ENCODE measurements at regions not wholly inside any gene's neighbourhood (a gene's known extent, or its start where the extent isn't known, plus 50 kb on each side); places are given as distances from the start of the nearest gene placed in this dataset.
"Not testable (repeated sequence)": the region's sequence is repeated elsewhere in the genome, so short reads cannot be mapped to it uniquely, and the experiment has no call there.

DNA sequence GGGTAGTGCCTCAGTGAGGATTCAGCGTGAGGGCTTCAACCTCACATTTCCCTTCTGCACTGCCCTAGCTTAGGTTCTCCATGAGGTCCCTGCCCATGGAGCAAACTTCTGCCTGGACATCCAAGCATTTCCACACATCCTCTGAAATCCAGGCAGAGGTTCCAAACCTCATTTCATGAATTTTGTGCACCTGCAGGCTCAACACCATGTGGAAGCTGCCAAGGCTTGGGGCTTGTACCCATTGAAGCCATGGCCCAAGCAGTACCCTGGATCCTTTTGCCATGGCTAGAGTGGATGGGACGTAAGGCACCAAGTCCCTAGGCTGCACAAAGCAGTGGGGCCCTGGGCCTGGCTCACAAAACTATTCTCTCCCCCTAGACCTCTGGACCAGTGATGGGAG, 877.1 kb upstream of the KLHL1 start:
- no peak for TF ChIP-seq CTCF (IDR thresholded peaks at IDR 0.05)
- H3K36me3 ChIP-seq: no peaks in the 10 kb centered on the region
- no peaks in the 10 kb centered on the region for H3K4me1 ChIP-seq (ENCODE audit: control insufficient read depth in 1 of 2, insufficient read depth in 1 of 2, low read depth in 1 of 2, low read length in 1 of 2)
- no peaks in the 10 kb centered on the region for H3K27me3 ChIP-seq
- H3K4me3 ChIP-seq (ENCODE audit: low read depth in 1 of 2, low read length in 1 of 2): no peak overlapping the region
- no peaks in the 10 kb centered on the region for H3K9me3 ChIP-seq
- H3K27ac ChIP-seq: no peak overlapping the region

DNA sequence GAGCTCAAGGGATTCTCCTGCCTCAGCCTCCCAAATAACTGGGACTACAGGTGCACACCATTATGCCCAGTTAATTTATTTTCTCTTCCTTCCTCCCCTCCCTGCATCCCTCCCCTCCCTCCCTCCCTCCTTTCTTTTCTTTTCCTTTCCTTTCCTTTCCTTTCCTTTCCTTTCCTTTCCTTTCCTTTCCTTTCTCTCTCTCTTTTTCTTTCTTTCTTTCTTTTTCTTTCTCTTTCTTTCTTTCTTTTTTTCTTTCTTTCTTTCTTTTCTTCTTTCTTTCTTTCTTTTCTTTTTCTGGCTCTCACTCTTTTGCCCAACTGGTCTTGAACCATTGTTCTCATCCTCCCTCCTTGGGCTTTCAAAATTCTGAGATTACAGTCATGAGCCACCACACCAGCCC, 873.0 kb upstream of the KLHL1 start:
- H3K9me3 ChIP-seq; H3K27me3 ChIP-seq; H3K4me1 ChIP-seq (ENCODE audit: control insufficient read depth in 1 of 2, insufficient read depth in 1 of 2, low read depth in 1 of 2, low read length in 1 of 2); H3K36me3 ChIP-seq; H3K27ac ChIP-seq; H3K4me3 ChIP-seq (ENCODE audit: low read depth in 1 of 2, low read length in 1 of 2): not testable (repeated sequence)

DNA sequence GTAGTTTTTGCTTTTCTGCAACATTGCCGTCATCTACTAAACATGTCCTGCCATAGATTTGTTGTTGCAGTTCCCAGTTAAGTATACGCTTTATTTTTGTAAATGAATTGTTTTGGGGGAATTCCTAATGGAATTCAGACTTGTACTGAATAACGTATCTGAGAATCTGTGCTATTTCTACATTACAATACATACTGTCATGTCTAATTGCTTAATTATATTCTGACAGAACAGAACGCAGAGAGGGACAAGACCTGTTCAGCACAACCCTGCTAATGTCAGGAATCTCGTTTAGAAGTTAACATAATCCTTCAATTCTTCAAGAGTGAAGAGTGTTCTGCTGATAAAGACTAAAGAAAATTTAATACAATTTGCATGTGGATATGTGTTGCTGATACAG, 861.1 kb upstream of the KLHL1 start:
- no peak for TF ChIP-seq CTCF (IDR thresholded peaks at IDR 0.05)
- H3K4me3 ChIP-seq (ENCODE audit: low read depth in 1 of 2, low read length in 1 of 2): no peak overlapping the region
- H3K27me3 ChIP-seq: no peaks in the 10 kb centered on the region
- H3K9me3 ChIP-seq: no peaks in the 10 kb centered on the region
- no peaks in the 10 kb centered on the region for H3K36me3 ChIP-seq
- no peak overlapping the region for H3K27ac ChIP-seq
- no peaks in the 10 kb centered on the region for H3K4me1 ChIP-seq (ENCODE audit: control insufficient read depth in 1 of 2, insufficient read depth in 1 of 2, low read depth in 1 of 2, low read length in 1 of 2)

- Histone ChIP-seq H3K27ac (no peak overlapping the region), H3K4me3 (ENCODE audit: low read depth in 1 of 2, low read length in 1 of 2) (no peak overlapping the region), H3K27me3 (no peaks in the 10 kb centered on the region), H3K4me1 (ENCODE audit: control insufficient read depth in 1 of 2, insufficient read depth in 1 of 2, low read depth in 1 of 2, low read length in 1 of 2) (no peaks in the 10 kb centered on the region), H3K9me3 (no peaks in the 10 kb centered on the region), H3K36me3 (no peaks in the 10 kb centered on the region)
- TF ChIP-seq CTCF (IDR thresholded peaks at IDR 0.05): no peak
Observed at GRCh38 chr13:70967564-70967963, 859.3 kb upstream of the KLHL1 start.

DNA sequence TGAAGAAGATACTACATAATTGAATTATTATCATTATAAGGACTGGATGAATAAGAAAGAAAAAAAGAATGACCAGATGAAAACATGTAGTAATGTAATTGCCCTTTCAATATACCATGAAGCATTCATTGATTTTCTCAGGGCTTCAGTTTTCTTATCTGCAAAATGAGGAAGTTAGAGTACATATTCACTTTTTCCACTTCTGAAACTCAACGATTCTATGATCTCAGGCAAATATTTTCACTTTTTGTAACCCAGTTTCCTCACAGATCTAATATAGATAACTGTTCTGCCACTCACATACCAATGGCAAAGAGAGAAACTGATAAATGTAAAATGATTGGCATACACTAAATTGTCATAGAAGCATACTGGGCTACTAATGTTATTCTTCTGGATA, 856.6 kb upstream of the KLHL1 start:
- TF ChIP-seq CTCF (IDR thresholded peaks at IDR 0.05): no peak
- Histone ChIP-seq H3K36me3 (no peaks in the 10 kb centered on the region), H3K27me3 (no peaks in the 10 kb centered on the region), H3K9me3 (no peaks in the 10 kb centered on the region), H3K4me1 (ENCODE audit: control insufficient read depth in 1 of 2, insufficient read depth in 1 of 2, low read depth in 1 of 2, low read length in 1 of 2) (no peaks in the 10 kb centered on the region), H3K4me3 (ENCODE audit: low read depth in 1 of 2, low read length in 1 of 2) (no peak overlapping the region), H3K27ac (no peak overlapping the region)

GRCh38 chr13:70964124-70964523, 855.9 kb upstream of the KLHL1 start:
- TF ChIP-seq CTCF (IDR thresholded peaks at IDR 0.05): no peak
- no peaks in the 10 kb centered on the region for H3K36me3 ChIP-seq
- H3K27ac ChIP-seq: no peak overlapping the region
- no peaks in the 10 kb centered on the region for H3K9me3 ChIP-seq
- no peaks in the 10 kb centered on the region for H3K4me1 ChIP-seq (ENCODE audit: control insufficient read depth in 1 of 2, insufficient read depth in 1 of 2, low read depth in 1 of 2, low read length in 1 of 2)
- no peaks in the 10 kb centered on the region for H3K27me3 ChIP-seq
- no peak overlapping the region for H3K4me3 ChIP-seq (ENCODE audit: low read depth in 1 of 2, low read length in 1 of 2)
